Ascending aorta (tissue), 2 donors: ENCODE measurements at regions not wholly inside any gene's neighbourhood (a gene's known extent, or its start where the extent isn't known, plus 50 kb on each side); places are given as distances from the start of the nearest gene placed in this dataset.

Source experiments
- DNase-seq, 2 donors: peaks; one replicate each; pipeline ENCODE4 v3.0.0-alpha.2; 2019; ENCODE audit warnings: low spot score in 2 of 2
- H3K27ac ChIP-seq, 2 donors: fragments of 200-600 bp; sonication (generic); one replicate each; pipeline ENCODE4 v1.5.1; 2016 to 2017; ENCODE audit warnings: mild to moderate bottlenecking in 1 of 2
- H3K27me3 ChIP-seq: fragments of 200-600 bp; sonication (generic); one replicate; pipeline ENCODE4 v1.5.1; 2017
- H3K36me3 ChIP-seq, 2 donors: fragments of 200-600 bp; sonication (generic); one replicate each; pipeline ENCODE4 v1.5.1; 2016
- H3K4me1 ChIP-seq, 2 donors: fragments of 200-600 bp; sonication (generic); one replicate each; pipeline ENCODE4 v1.5.1; 2016 to 2017; ENCODE audit warnings: mild to moderate bottlenecking in 1 of 2
- H3K4me3 ChIP-seq, 2 donors: fragments of 200-600 bp; sonication (generic); one replicate each; pipeline ENCODE4 v1.5.1; 2016 to 2017; ENCODE audit warnings: mild to moderate bottlenecking in 1 of 2
- H3K9me3 ChIP-seq, 2 donors: fragments of 200-600 bp; sonication (generic); one replicate each; pipeline ENCODE4 v1.5.1; 2016
- CTCF ChIP-seq, 3 experiments: fragments of 200-600 bp in 2 of 3; fragments of 450-650 bp in 1 of 3; sonication (generic) in 2 of 3; IDR thresholded peaks; one replicate each; pipeline ENCODE4 v1.5.1; 2016 to 2019; ENCODE audit warnings: antibody characterized with exemption in 3 of 3, mild to moderate bottlenecking in 1 of 3, moderate library complexity in 1 of 3
- intact Hi-C: fragments of 100-400 bp; cut with DNase I; formaldehyde crosslinking; loops from one replicate; pipeline ENCODE4 v1.15.1; 2023

GRCh38 chr12:102596031-102596430, 115.7 kb upstream of the IGF1 start:
- H3K4me1 ChIP-seq = no peaks in the 10 kb centered on the region
- no peak for DNase-seq
- intact Hi-C loops = no loop called here
- H3K9me3 ChIP-seq = no peaks in the 10 kb centered on the region
- H3K4me3 ChIP-seq = no peak overlapping the region
- H3K36me3 ChIP-seq = no peaks in the 10 kb centered on the region
- no peak for TF ChIP-seq CTCF (IDR thresholded peaks at IDR 0.05)
- no peaks in the 10 kb centered on the region for H3K27me3 ChIP-seq
- no peak overlapping the region for H3K27ac ChIP-seq

GRCh38 chr12:102595315-102595714, 115.0 kb upstream of the IGF1 start:
- Histone ChIP-seq H3K4me1 (no peaks in the 10 kb centered on the region), H3K27ac (no peak overlapping the region), H3K36me3 (no peaks in the 10 kb centered on the region), H3K27me3 (no peaks in the 10 kb centered on the region), H3K4me3 (no peak overlapping the region), H3K9me3 (no peaks in the 10 kb centered on the region)
- intact Hi-C loops = no loop called here
- TF ChIP-seq CTCF (IDR thresholded peaks at IDR 0.05) = no peak
- DNase-seq = no peak

- Histone ChIP-seq H3K9me3 (no peaks in the 10 kb centered on the region), H3K27me3 (no peaks in the 10 kb centered on the region), H3K4me1 (no peaks in the 10 kb centered on the region), H3K27ac (no peak overlapping the region), H3K36me3 (no peaks in the 10 kb centered on the region), H3K4me3 (no peak overlapping the region)
- no peak for TF ChIP-seq CTCF (IDR thresholded peaks at IDR 0.05)
- no peak for DNase-seq
- intact Hi-C loops = no loop called here
Observed at GRCh38 chr12:102593134-102593533, 112.8 kb upstream of the IGF1 start.

- Histone ChIP-seq H3K4me3 (no peak overlapping the region), H3K4me1 (no peaks in the 10 kb centered on the region), H3K27ac (no peak overlapping the region), H3K9me3 (no peaks in the 10 kb centered on the region), H3K27me3 (no peaks in the 10 kb centered on the region), H3K36me3 (no peaks in the 10 kb centered on the region)
- no peak for DNase-seq
- no peak for TF ChIP-seq CTCF (IDR thresholded peaks at IDR 0.05)
- intact Hi-C loops = no loop called here
Observed at GRCh38 chr12:102592134-102592533, 111.8 kb upstream of the IGF1 start.

- H3K27ac ChIP-seq = no peak overlapping the region
- H3K36me3 ChIP-seq = no peaks in the 10 kb centered on the region
- no peak for TF ChIP-seq CTCF (IDR thresholded peaks at IDR 0.05)
- no peaks in the 10 kb centered on the region for H3K4me1 ChIP-seq
- no peaks in the 10 kb centered on the region for H3K9me3 ChIP-seq
- intact Hi-C loops = no loop called here
- no peak for DNase-seq
- H3K27me3 ChIP-seq = no peaks in the 10 kb centered on the region
- H3K4me3 ChIP-seq = no peak overlapping the region
Observed at GRCh38 chr12:102573237-102573636, 92.9 kb upstream of the IGF1 start.

- Histone ChIP-seq H3K4me1 (no peaks in the 10 kb centered on the region), H3K36me3 (no peaks in the 10 kb centered on the region), H3K27ac (no peak overlapping the region), H3K4me3 (no peak overlapping the region), H3K27me3 (no peaks in the 10 kb centered on the region), H3K9me3 (no peaks in the 10 kb centered on the region)
- no peak for DNase-seq
- intact Hi-C loops = no loop called here
- no peak for TF ChIP-seq CTCF (IDR thresholded peaks at IDR 0.05)
Observed at GRCh38 chr12:102571889-102572288, 91.5 kb upstream of the IGF1 start.
